B cell (primary cell): ENCODE measurements at regions not wholly inside any gene's neighbourhood (a gene's known extent, or its start where the extent isn't known, plus 50 kb on each side); places are given as distances from the start of the nearest gene placed in this dataset.

Experiments
- CTCF ChIP-seq: fragments of 200-600 bp; IDR thresholded peaks from one replicate; pipeline ENCODE4 v1.8.0; 2022; ENCODE audit warnings: antibody characterized with exemption, mild to moderate bottlenecking
- EZH2 ChIP-seq: IDR thresholded peaks from 2 replicates; pipeline ENCODE4 v1.6.1; 2012; ENCODE audit warnings: borderline replicate concordance, low read depth, mild to moderate bottlenecking, moderate library complexity, low read length; ENCODE audit not compliant: insufficient read depth, poor library complexity, severe bottlenecking

- TF ChIP-seq CTCF (no peak), EZH2 (no peak)
Measured at GRCh38 chr2:239866350-239866749, 158.8 kb downstream of the NDUFA10 start.
